GM12873 (cell line): ENCODE measurements at regions not wholly inside any gene's neighbourhood (a gene's known extent, or its start where the extent isn't known, plus 50 kb on each side); places are given as distances from the start of the nearest gene placed in this dataset.

Source experiments
- TF ChIP-seq, protein P1 (sequence below): IDR thresholded peaks from 2 replicates; pipeline ENCODE4 v1.5.1; 2012; ENCODE audit warnings: low read depth, mild to moderate bottlenecking, moderate library complexity, low read length, control low read depth; ENCODE audit not compliant: insufficient read depth; ENCODE audit errors: missing control alignments

GRCh38 chr6:15887491-15888461, 224.9 kb upstream of the DTNBP1 start:
- TF ChIP-seq, protein P1, sequence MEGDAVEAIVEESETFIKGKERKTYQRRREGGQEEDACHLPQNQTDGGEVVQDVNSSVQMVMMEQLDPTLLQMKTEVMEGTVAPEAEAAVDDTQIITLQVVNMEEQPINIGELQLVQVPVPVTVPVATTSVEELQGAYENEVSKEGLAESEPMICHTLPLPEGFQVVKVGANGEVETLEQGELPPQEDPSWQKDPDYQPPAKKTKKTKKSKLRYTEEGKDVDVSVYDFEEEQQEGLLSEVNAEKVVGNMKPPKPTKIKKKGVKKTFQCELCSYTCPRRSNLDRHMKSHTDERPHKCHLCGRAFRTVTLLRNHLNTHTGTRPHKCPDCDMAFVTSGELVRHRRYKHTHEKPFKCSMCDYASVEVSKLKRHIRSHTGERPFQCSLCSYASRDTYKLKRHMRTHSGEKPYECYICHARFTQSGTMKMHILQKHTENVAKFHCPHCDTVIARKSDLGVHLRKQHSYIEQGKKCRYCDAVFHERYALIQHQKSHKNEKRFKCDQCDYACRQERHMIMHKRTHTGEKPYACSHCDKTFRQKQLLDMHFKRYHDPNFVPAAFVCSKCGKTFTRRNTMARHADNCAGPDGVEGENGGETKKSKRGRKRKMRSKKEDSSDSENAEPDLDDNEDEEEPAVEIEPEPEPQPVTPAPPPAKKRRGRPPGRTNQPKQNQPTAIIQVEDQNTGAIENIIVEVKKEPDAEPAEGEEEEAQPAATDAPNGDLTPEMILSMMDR: no peak

DNA sequence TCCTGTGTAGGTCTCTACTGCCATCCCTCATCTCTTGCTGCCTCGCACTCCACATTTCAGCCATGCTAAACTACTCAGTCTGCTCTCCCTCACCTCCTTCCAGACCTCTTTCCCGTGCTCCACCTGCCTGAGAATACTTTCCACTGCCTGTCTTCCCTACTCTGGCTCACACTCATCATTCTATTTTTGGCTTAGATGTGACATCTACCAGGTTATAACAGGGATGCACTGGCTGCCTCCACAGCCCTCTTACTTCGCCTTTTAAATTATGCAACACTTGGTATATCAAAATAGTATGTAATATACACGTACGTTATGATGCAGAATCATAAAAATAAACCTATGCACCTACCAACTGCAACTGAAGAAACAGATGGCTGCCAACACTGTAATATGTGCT, 222.8 kb upstream of the DTNBP1 start:
- TF ChIP-seq, protein P1: no peak

- TF ChIP-seq, protein P1: no peak
Observed at GRCh38 chr6:15882915-15883314, 220.1 kb upstream of the DTNBP1 start.

DNA sequence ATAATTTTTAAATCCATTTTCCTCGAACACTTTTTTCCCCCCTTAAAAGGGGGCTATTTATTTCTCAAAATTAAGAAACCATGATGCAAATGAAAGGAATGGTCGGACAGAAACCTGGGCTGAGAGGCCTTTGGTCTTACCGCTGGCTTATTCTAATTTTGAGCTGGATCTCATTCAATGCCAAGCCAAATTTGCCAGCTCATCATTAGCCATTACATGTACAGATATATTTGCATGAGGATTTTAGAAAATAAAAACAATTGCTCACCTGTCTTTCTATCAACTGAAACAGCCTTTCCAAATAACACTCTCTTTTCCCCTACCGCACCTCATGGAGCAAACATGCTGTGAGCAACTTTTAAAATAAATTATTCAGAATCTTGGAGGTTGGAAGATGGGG, 219.5 kb upstream of the DTNBP1 start:
- TF ChIP-seq, protein P1: no peak

- TF ChIP-seq, protein P1: no peak
Observed at GRCh38 chr6:15881150-15881549, 218.3 kb upstream of the DTNBP1 start.

DNA sequence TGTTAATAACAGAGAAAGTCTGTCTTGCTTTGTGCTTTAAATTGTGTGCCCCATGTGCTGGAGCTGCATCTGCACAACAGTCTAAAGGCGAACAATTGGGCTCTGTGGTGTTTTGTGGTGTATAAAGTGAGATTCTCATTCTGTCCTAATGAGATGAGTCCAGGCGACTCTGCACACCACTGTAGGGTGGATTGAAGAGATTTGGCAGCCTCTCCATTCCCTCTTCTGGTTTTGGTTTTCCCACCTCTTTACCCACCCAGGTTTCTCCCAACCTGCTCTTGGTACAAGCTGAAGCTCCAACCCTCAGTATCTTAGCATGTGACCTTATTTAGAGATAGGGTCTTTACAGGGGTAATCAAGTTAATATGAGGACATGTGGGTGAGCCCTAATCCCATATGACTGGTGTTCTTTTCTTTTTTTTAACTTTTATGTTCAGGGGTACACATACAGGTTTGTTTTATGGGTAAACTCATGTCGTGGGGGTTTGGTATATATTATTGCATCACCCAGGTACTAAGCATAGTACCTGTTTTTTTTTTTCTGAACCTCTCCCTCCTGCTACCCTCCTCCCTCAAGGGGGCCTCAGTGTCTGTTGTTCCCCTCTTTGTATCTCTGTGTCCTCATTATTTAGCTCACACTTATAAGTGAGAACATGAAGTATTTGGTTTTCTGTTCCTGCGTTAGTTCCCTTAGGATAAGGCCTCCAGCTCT, 217.6 kb upstream of the DTNBP1 start:
- TF ChIP-seq, protein P1: no peak

GRCh38 chr6:15879371-15880261, 216.8 kb upstream of the DTNBP1 start:
- TF ChIP-seq, protein P1: no peak
